Endothelial cell of umbilical vein (primary cell): ENCODE measurements at regions not wholly inside any gene's neighbourhood (a gene's known extent, or its start where the extent isn't known, plus 50 kb on each side); places are given as distances from the start of the nearest gene placed in this dataset.

Source experiments
- CTCF ChIP-seq, 2 donors: IDR thresholded peaks; 1 replicate in 1 of 2; 2 replicates in 1 of 2; pipeline ENCODE4 v1.5.1; 2011; ENCODE audit warnings: low read length in 2 of 2, mild to moderate bottlenecking in 2 of 2, moderate library complexity in 2 of 2, control low read depth in 1 of 2, inconsistent platforms in 1 of 2, low read depth in 1 of 2; ENCODE audit not compliant: insufficient read depth in 1 of 2; ENCODE audit errors: extremely low read depth in 1 of 2
- EZH2 ChIP-seq: IDR thresholded peaks from 2 replicates; pipeline ENCODE4 v1.6.1; 2012; ENCODE audit warnings: borderline replicate concordance, low read depth, mild to moderate bottlenecking, moderate library complexity, low read length, inconsistent platforms; ENCODE audit not compliant: severe bottlenecking
- GATA2 ChIP-seq: IDR thresholded peaks from 2 replicates; pipeline ENCODE4 v1.7.0; 2011; ENCODE audit warnings: low read depth, mild to moderate bottlenecking, moderate library complexity, mixed read lengths, low read length; ENCODE audit not compliant: insufficient read length, insufficient read depth
- JUN ChIP-seq: IDR thresholded peaks from 2 replicates; pipeline ENCODE4 v1.6.1; 2011; ENCODE audit warnings: borderline replicate concordance, low read depth; ENCODE audit not compliant: insufficient read length, insufficient read depth
- MAX ChIP-seq: IDR thresholded peaks from 2 replicates; pipeline ENCODE4 v1.6.1; 2011; ENCODE audit not compliant: insufficient read depth, insufficient read length
- MYC ChIP-seq: IDR thresholded peaks from one replicate; pipeline ENCODE4 v1.6.1; 2011; ENCODE audit warnings: mild to moderate bottlenecking, low read depth, low read length
- POLR2A ChIP-seq: IDR thresholded peaks from 2 replicates; pipeline ENCODE4 v1.6.1; 2012; ENCODE audit warnings: low read depth, mild to moderate bottlenecking, control low read depth, low read length
- POLR2AphosphoS5 ChIP-seq: IDR thresholded peaks from 2 replicates; pipeline ENCODE4 v1.6.1; 2012; ENCODE audit warnings: low read depth, mild to moderate bottlenecking, control low read depth, low read length, moderate library complexity; ENCODE audit not compliant: insufficient read depth

GRCh38 chr21:22632176-22632575 is 1634.0 kb downstream of the NCAM2 start:
- TF ChIP-seq CTCF (IDR thresholded peaks at IDR 0.05; ENCODE audit: extremely low read depth in 1 of 2, insufficient read depth in 1 of 2, low read depth in 1 of 2, low read length in 2 of 2) (no peak), EZH2 (no peak), POLR2A (no peak), MAX (no peak), POLR2AphosphoS5 (no peak), JUN (no peak), GATA2 (no peak), MYC (no peak)
